ENCODE measurements at regions not wholly inside any gene's neighbourhood (a gene's known extent, or its start where the extent isn't known, plus 50 kb on each side); places are given as distances from the start of the nearest gene placed in this dataset.

- H3K4me3 ChIP-seq (replicated peaks; ENCODE audit: low read depth, low read length) = no peak overlapping the region
- TF ChIP-seq, protein P1, sequence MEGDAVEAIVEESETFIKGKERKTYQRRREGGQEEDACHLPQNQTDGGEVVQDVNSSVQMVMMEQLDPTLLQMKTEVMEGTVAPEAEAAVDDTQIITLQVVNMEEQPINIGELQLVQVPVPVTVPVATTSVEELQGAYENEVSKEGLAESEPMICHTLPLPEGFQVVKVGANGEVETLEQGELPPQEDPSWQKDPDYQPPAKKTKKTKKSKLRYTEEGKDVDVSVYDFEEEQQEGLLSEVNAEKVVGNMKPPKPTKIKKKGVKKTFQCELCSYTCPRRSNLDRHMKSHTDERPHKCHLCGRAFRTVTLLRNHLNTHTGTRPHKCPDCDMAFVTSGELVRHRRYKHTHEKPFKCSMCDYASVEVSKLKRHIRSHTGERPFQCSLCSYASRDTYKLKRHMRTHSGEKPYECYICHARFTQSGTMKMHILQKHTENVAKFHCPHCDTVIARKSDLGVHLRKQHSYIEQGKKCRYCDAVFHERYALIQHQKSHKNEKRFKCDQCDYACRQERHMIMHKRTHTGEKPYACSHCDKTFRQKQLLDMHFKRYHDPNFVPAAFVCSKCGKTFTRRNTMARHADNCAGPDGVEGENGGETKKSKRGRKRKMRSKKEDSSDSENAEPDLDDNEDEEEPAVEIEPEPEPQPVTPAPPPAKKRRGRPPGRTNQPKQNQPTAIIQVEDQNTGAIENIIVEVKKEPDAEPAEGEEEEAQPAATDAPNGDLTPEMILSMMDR (IDR thresholded peaks at IDR 0.05; ENCODE audit: low read length, missing control alignments) = no peak
- no peak for DNase-seq (ENCODE audit: low read depth)
Observed at GRCh38 chr1:194273660-194274059, 1087.2 kb upstream of the B3GALT2 start.

DNA sequence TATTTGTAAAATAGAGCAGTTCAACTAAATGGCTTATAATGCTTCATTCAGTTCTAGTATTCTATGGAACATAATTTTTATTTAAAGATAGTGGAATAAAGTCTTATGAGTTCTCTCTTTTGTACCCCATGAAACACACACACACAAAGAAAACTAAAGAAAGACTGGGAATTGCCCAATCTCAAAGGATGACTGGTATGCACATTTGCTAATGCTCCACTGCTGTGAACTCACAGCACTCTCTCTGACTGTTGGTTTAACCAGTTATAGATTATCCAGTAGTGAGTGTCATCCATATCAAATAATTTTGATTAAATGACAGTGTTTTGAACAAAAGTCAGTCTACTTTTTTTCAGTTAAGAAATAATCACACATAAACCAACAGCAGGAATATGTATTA lies 1082.4 kb upstream of the B3GALT2 start:
- DNase-seq (ENCODE audit: low read depth) = peak; percentile 47
- TF ChIP-seq, protein P1 (IDR thresholded peaks at IDR 0.05; ENCODE audit: low read length, missing control alignments) = no peak
- no peak overlapping the region for H3K4me3 ChIP-seq (replicated peaks; ENCODE audit: low read depth, low read length)

DNA sequence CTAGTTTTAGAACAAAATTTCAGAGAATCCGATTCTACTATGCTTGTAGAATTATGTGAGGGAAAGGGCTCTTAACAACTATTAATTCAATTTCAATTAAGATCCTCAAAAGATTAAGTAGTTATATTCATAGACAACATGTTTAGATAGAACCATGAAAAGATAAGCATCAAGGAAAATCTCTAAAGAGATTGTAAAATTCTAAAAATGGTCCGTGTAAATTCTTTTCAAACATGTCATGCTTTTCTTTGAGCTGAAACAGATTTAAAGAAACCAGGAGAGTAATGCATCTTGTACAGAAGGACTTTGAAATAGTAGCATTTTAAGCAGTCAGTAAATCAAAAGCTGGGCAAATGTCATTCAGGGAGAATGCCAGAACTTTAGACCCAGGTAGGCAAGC lies 1080.6 kb upstream of the B3GALT2 start:
- no peak for DNase-seq (ENCODE audit: low read depth)
- TF ChIP-seq, protein P1 (IDR thresholded peaks at IDR 0.05; ENCODE audit: low read length, missing control alignments) = no peak

GRCh38 chr1:194256010-194256409 lies 1069.6 kb upstream of the B3GALT2 start:
- H3K4me3 ChIP-seq (replicated peaks; ENCODE audit: low read depth, low read length) = no peak overlapping the region
- TF ChIP-seq, protein P1 (IDR thresholded peaks at IDR 0.05; ENCODE audit: low read length, missing control alignments) = no peak
- no peak for DNase-seq (ENCODE audit: low read depth)

More for the DNA sequence above, 1080.6 kb upstream of the B3GALT2 start:
- H3K4me3 ChIP-seq (replicated peaks; ENCODE audit: low read depth, low read length) = no peak overlapping the region

DNA sequence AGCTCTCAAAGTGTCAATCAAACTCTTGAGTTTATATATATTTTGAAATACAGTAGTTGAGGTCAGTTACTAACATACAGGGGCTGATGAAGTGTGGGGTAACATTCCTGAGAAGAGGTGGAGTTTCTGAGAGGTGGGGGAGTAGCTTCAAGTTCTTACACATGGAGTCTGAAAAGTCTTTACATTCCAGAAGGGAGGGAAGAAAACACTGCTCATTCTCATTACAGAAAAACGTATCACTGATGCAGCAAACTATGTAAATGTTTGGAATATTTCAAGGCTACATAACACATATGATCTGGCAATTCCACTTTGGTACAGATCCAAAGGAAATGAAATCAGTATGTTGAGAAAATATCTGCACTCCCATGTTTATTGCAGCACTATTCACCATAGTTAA lies 1065.8 kb upstream of the B3GALT2 start:
- TF ChIP-seq, protein P1 (IDR thresholded peaks at IDR 0.05; ENCODE audit: low read length, missing control alignments) = no peak
- peak; percentile 59 for DNase-seq (ENCODE audit: low read depth)

DNA sequence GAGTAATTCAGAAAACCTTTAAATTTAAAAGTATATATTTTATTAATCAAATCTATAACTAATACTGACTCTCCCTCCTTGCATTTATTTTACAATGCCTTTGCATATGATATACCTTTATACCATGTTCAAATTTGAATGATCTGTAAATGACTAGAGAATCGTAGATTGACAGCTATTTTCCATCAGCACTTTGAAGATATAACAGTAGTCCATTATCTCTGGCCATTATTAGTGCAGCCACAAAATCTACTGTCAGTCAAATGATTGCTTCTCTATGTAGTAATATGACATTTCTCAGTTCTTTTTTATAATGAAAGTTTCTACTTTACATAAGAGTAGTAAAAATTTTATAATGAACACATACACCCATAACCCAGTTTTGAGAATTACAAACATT lies 1054.8 kb upstream of the B3GALT2 start:
- H3K4me3 ChIP-seq (replicated peaks; ENCODE audit: low read depth, low read length) = no peak overlapping the region
- no peak for DNase-seq (ENCODE audit: low read depth)
- TF ChIP-seq, protein P1 (IDR thresholded peaks at IDR 0.05; ENCODE audit: low read length, missing control alignments) = no peak

More for the DNA sequence above, 1065.8 kb upstream of the B3GALT2 start:
- no peak overlapping the region for H3K4me3 ChIP-seq (replicated peaks; ENCODE audit: low read depth, low read length)

- TF ChIP-seq, protein P1 (IDR thresholded peaks at IDR 0.05; ENCODE audit: low read length, missing control alignments) = no peak
- no peak for DNase-seq (ENCODE audit: low read depth)
- no peak overlapping the region for H3K4me3 ChIP-seq (replicated peaks; ENCODE audit: low read depth, low read length)
Observed at GRCh38 chr1:194233069-194233468, 1046.7 kb upstream of the B3GALT2 start.
